Body of pancreas (tissue), 4 donors: ENCODE measurements at regions not wholly inside any gene's neighbourhood (a gene's known extent, or its start where the extent isn't known, plus 50 kb on each side); places are given as distances from the start of the nearest gene placed in this dataset.
A peak's percentile ranks its signal among the peaks of the same experiment; 100 is the strongest.
"Not testable (repeated sequence)": the region's sequence is repeated elsewhere in the genome, so short reads cannot be mapped to it uniquely, and the experiment has no call there.

Experiments
- ATAC-seq: fragments of 150-250 bp; one replicate; pipeline ENCODE4 v1.9.1; 2016
- DNase-seq, 4 donors: peaks; one replicate each; pipeline ENCODE4 v3.0.0-alpha.2; 2019
- H3K27ac ChIP-seq, 4 donors: fragments of 200-600 bp; sonication (generic); 1 replicate in 3 of 4; 2 replicates in 1 of 4; pipeline versions ENCODE4 v1.5.1 to v1.6.1; 2016 to 2019; ENCODE audit warnings: mild to moderate bottlenecking in 1 of 4, mixed read lengths in 1 of 4, moderate library complexity in 1 of 4
- H3K27me3 ChIP-seq, 2 donors: fragments of 200-600 bp; sonication (generic); one replicate each; pipeline ENCODE4 v1.6.0; 2016; ENCODE audit warnings: mild to moderate bottlenecking in 1 of 2
- H3K36me3 ChIP-seq, 2 donors: fragments of 200-600 bp; sonication (generic); replicated peaks in 1 of 2; 2 replicates each; pipeline ENCODE4 v1.5.1; 2016; ENCODE audit warnings: low read depth in 2 of 2; ENCODE audit not compliant: insufficient read depth in 1 of 2
- H3K4me1 ChIP-seq: fragments of 200-600 bp; sonication (generic); one replicate; pipeline ENCODE4 v1.6.0; 2016
- H3K4me3 ChIP-seq, 2 donors: fragments of 200-600 bp; sonication (generic); 1 replicate in 1 of 2; 2 replicates in 1 of 2; pipeline ENCODE4 v1.5.1; 2016 to 2019
- H3K9me3 ChIP-seq, 3 donors: fragments of 200-600 bp; sonication (generic); 1 replicate in 2 of 3; 2 replicates in 1 of 3; pipeline ENCODE4 v1.5.1; 2016
- WGBS, 2 donors: methylation state at CpG; one replicate each; pipeline ENCODE4 v1.1.5; 2017; 5-methylcytosine and 5-hydroxymethylcytosine counted together
- intact Hi-C: fragments of 100-400 bp; cut with DNase I; formaldehyde crosslinking; loops from one replicate; pipeline ENCODE4 v1.15.1; 2023

DNA sequence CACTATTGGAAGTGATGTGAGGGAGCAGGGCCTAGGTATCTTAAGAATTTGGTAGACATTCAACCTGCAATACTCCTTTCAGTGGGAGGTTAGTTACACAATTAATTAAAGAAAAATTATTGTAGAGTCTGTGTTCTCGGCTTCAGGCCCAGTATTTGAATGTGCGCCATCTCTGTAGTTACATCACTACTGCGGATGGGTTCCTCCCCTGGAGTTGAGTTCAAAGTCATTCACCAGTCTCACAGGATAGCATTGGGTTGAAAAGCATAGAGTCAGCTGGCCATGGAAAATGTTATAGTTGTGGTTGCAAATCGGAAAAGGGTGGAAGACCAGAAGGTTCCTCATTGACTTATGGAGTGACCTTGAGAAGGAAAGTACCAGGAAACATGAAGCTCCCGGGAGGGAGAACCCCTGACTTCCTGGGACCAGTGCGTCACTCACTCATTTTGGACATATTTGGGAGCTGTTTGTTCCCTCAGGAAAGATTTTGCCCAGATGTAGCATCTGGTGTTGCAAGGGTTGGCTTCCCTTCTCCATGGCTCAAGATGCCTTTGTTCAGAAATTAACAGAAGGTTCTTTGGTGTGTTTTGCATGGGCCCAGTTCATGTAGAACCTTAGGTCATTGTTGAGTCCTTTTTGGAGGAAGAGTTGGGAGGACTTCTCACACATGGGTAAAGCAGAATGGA is 111.8 kb downstream of the SRGAP2 start:
- H3K4me1 ChIP-seq, ATAC-seq, H3K27ac ChIP-seq, H3K4me3 ChIP-seq, H3K27me3 ChIP-seq, DNase-seq, intact Hi-C loops, H3K9me3 ChIP-seq, H3K36me3 ChIP-seq: not testable (repeated sequence)
- WGBS, 2 donors = no CpG with 5 or more reads among the region's 6 CpGs

DNA sequence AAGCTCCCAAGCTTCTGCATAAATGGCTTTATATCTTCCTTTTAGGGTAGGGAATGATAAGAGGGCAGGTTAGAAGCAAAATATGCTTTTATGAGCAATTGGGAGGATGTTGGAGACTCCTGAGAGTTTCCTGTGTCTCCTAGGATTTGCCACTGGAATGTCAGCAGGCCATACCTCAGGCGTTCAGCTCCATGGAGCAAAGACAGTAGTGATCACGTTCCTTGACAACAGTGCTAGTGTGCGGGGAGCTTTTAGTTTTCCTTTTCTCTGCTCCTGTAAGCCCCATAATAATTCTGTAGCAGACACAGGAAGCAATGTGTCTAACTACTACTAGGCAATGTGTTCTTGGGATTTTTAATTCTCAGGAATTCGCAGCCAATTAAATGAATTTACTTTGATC is 113.6 kb downstream of the SRGAP2 start:
- WGBS, 2 donors = no CpG with 5 or more reads among the region's 4 CpGs
- H3K4me3 ChIP-seq, H3K36me3 ChIP-seq, intact Hi-C loops, DNase-seq, H3K27ac ChIP-seq, H3K27me3 ChIP-seq, H3K9me3 ChIP-seq, ATAC-seq, H3K4me1 ChIP-seq: not testable (repeated sequence)

DNA sequence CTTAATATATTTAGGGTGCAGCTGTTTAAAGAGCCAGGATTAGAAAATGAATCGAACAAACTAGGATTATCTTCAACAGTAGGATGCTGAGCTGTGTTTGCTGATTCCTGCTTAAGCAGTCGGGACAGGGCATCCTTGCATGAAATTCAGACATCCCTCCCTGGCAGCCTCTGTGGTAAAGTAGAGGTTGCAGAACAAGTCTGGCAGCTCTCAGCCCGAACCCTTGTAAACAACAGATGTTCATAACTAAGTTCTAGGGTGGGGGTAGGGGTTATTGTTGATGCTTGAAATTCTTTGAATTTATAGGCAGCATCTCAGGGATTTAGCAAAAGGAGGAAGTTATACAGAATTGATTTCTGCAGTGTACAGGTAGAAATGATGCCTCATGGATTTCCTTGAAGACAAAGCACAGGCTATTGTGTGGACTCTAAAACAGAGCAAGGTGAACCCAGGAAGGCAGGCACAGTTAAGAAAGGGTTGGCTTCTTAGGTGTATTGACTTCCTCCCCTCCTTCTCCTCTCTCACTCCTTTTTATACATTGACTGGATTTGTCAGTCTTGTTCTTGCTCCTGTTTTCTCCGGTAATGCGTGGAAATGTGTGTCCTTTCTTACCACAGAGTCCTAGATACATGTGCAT is 114.7 kb downstream of the SRGAP2 start:
- H3K27ac ChIP-seq = not testable (repeated sequence)
- WGBS, 2 donors = 49 to 52% methylated on average over 4 of the region's 5 CpGs
- ATAC-seq = peak; percentile 69

DNA sequence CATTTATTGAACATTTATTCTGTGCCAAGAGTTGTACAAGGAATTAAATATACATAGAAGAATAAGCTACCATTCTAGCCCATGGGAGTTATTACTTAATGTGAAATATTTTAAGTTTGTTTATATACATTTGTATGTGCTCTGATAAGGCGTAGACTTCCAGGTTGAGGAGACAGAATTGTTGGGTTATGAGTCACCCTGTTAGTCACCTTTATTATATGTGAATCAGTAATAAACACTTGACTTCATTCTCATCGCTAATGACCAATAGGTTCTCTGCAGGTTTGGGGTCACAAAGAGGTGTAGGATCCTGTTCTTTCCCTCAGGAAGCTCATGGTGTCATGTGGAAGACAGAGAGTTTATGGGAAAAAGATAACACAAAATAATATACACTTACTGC is 116.9 kb downstream of the SRGAP2 start:
- H3K36me3 ChIP-seq, intact Hi-C loops, H3K4me1 ChIP-seq, H3K4me3 ChIP-seq, ATAC-seq, H3K27ac ChIP-seq, DNase-seq, H3K27me3 ChIP-seq, H3K9me3 ChIP-seq: not testable (repeated sequence)
- no CpG with 5 or more reads among the region's 2 CpGs for WGBS, 2 donors

More for the DNA sequence above, 114.7 kb downstream of the SRGAP2 start:
- H3K27me3 ChIP-seq, H3K4me1 ChIP-seq, intact Hi-C loops, H3K36me3 ChIP-seq, H3K4me3 ChIP-seq, H3K9me3 ChIP-seq, DNase-seq: not testable (repeated sequence)

- H3K27me3 ChIP-seq, H3K4me1 ChIP-seq, H3K36me3 ChIP-seq, H3K9me3 ChIP-seq, DNase-seq, H3K4me3 ChIP-seq, H3K27ac ChIP-seq, ATAC-seq, intact Hi-C loops: not testable (repeated sequence)
- 59 to 80% methylated on average over 2 to 4 of the region's 6 CpGs for WGBS, 2 donors
These were observed 123.0 kb downstream of the SRGAP2 start for GRCh38 chr1:206326159-206326939.

DNA sequence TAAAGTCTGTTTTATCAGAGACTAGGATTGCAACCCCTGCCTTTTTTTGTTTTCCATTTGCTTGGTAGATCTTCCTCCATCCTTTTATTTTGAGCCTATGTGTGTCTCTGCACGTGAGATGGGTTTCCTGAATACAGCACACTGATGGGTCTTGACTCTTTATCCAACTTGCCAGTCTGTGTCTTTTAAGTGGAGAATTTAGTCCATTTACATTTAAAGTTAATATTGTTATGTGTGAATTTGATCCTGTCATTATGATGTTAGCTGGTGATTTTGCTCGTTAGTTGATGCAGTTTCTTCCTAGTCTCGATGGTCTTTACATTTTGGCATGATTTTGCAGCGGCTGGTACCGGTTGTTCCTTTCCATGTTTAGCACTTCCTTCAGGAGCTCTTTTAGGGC is 128.3 kb downstream of the SRGAP2 start:
- intact Hi-C loops, H3K36me3 ChIP-seq, DNase-seq, H3K4me1 ChIP-seq, ATAC-seq, H3K9me3 ChIP-seq, H3K4me3 ChIP-seq, H3K27ac ChIP-seq, H3K27me3 ChIP-seq: not testable (repeated sequence)
- WGBS, 2 donors = 100% methylated on average over 1 of the region's 5 CpGs; no CpG with 5 or more reads in 1 of the 2 donors

GRCh38 chr1:206333316-206333715 is 130.0 kb downstream of the SRGAP2 start:
- ATAC-seq, DNase-seq: not testable (repeated sequence)

GRCh38 chr1:206333897-206334296 is 130.6 kb downstream of the SRGAP2 start:
- H3K4me3 ChIP-seq, intact Hi-C loops, ATAC-seq, H3K36me3 ChIP-seq, H3K27ac ChIP-seq, H3K4me1 ChIP-seq, H3K27me3 ChIP-seq, DNase-seq, H3K9me3 ChIP-seq: not testable (repeated sequence)

More at GRCh38 chr1:206333316-206333715, 130.0 kb downstream of the SRGAP2 start:
- H3K4me1 ChIP-seq, H3K4me3 ChIP-seq, H3K9me3 ChIP-seq, H3K27me3 ChIP-seq, H3K36me3 ChIP-seq, H3K27ac ChIP-seq, intact Hi-C loops: not testable (repeated sequence)
- 90% methylated on average over 2 of the region's 13 CpGs; no CpG with 5 or more reads in 1 of the 2 donors for WGBS, 2 donors

GRCh38 chr1:206334481-206334880 is 131.1 kb downstream of the SRGAP2 start:
- H3K36me3 ChIP-seq, DNase-seq, H3K9me3 ChIP-seq, H3K4me1 ChIP-seq, H3K4me3 ChIP-seq, H3K27me3 ChIP-seq, H3K27ac ChIP-seq, intact Hi-C loops: not testable (repeated sequence)
- peak; percentile 40 for ATAC-seq
- WGBS, 2 donors = 51 to 58% methylated on average over 3 of the region's 3 CpGs

DNA sequence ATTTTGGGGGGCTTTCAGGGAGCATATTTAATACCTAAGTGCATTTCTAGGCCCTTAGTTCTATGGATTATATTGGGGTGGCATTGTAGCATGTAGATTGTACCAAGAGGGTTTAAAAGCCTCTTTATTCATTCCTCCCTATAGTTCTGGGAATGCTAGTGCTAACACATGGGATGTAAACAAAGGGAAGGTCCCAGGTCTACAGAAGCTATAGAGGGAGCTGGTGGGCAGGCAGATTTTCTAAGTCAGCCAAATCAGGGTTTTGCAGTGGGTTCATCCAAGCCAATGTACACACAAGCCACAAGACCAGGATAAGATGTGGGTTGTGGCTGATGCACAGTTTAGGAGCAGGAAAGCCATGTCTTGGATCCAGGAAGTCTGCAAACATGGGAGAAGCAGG is 131.8 kb downstream of the SRGAP2 start:
- ATAC-seq, H3K27me3 ChIP-seq, H3K9me3 ChIP-seq, H3K27ac ChIP-seq, intact Hi-C loops, H3K36me3 ChIP-seq, DNase-seq, H3K4me1 ChIP-seq, H3K4me3 ChIP-seq: not testable (repeated sequence)

DNA sequence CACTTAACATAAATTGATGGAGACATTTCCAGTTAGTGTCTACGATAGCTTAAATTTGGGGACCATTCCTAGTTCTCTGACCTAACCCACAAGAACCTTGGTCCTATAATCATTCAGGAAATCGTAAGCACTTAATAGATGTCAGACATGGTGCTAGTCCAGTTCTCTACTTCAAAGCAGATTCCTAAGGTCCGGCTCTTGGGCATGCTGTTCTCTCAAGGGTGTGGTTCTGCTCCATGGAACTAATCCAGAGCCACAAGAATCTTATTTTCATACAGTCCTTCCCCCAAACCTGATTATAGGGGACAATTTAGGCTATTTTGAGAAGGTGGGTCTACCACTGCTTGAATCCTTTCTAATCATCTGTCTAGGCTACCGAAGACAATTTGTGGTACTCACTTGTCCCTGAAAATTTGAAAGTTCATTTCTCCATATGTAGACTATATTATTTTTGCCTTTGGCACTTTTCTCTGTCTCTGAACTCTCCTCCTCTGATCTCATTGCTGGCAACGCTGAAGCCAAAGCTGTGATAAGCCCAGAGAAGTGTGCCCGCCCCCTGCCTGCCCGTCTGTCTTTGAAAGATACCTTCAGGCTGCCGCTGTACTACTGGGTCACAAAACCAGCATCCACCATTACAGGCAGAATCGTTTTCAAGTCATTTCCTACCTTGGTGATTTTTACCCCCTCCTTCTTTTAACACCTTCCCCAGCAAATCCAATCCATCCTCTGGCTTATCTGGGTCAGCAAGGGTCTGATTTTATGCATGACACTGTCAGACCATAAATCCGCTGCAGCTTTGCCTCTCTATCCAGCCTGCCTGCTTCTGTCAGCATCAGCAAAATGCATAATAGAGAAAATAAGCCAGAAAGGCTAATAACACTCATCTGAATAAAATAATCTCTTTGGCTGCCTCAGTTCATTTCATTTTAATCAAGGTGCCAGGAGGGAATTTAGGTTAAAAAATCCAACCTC is 132.8 kb downstream of the SRGAP2 start:
- ATAC-seq, H3K27me3 ChIP-seq, intact Hi-C loops, H3K36me3 ChIP-seq, H3K9me3 ChIP-seq, DNase-seq, H3K27ac ChIP-seq, H3K4me1 ChIP-seq, H3K4me3 ChIP-seq: not testable (repeated sequence)
- WGBS, 2 donors = 67 to 93% methylated on average over 2 of the region's 10 CpGs
